Rectal smooth muscle tissue (tissue), 1 donor: ENCODE measurements at regions not wholly inside any gene's neighbourhood (a gene's known extent, or its start where the extent isn't known, plus 50 kb on each side); places are given as distances from the start of the nearest gene placed in this dataset.

Experiments
- H3K27ac ChIP-seq: one replicate; pipeline ENCODE4 v1.7.0; 2013; ENCODE audit warnings: low read depth, low read length, inconsistent platforms
- H3K27me3 ChIP-seq: one replicate; pipeline ENCODE4 v1.7.0; 2013; ENCODE audit warnings: low read length; ENCODE audit not compliant: control insufficient read depth, insufficient read depth
- H3K36me3 ChIP-seq: one replicate; pipeline ENCODE4 v1.7.0; 2013; ENCODE audit warnings: low read length; ENCODE audit not compliant: control insufficient read depth, insufficient read depth
- H3K4me1 ChIP-seq: one replicate; pipeline ENCODE4 v1.7.0; 2013; ENCODE audit warnings: low read length; ENCODE audit not compliant: control insufficient read depth, insufficient read depth
- H3K4me3 ChIP-seq: one replicate; pipeline ENCODE4 v1.7.0; 2013; ENCODE audit warnings: low read length
- H3K9ac ChIP-seq: one replicate; pipeline ENCODE4 v1.7.0; 2013; ENCODE audit warnings: low read length

DNA sequence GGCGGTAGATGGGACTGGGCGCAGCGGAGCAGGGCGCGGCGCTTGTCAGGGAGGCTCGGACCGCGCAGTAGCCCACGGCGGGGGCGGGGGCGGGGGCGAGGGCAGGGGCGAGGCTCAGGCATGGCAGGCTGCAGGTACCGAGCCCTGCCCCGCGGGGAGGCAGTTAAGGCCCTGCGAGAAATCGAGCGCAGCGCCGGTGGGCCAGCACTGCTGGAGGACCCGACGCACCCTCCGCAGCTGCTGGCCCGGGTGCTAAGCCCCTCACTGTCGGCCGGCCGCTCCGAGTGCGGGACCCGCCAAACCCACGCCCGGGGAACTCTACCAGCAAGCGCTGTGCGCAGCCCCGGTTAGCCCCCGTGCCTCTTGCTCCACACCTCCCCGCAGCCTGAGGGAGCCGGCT is 90.2 kb upstream of the RPL38 start:
- no peak overlapping the region for H3K4me3 ChIP-seq
- no peak overlapping the region for H3K27ac ChIP-seq
- no peaks in the 10 kb centered on the region for H3K36me3 ChIP-seq
- no peaks in the 10 kb centered on the region for H3K4me1 ChIP-seq
- no peak overlapping the region for H3K9ac ChIP-seq
- H3K27me3 ChIP-seq, result no peaks in the 10 kb centered on the region

DNA sequence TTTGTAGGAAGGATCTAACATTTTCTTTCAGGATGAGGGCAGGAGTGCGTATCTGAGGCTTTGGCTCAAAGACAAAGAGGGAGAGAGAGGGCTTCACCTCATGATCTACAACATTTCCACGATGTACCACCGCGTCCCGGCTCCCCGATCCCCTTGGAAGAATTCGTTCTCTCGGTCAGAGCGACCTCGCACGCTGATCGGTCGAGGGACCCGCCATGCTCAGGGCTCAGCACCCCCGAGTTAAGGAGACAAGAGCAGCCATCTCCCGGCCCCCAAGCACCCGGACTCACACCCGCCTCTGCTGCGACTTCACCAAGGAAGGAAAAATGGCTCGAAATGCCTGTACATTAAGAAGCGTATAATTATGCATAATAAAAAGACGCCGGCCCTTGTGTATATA is 89.5 kb upstream of the RPL38 start:
- H3K9ac ChIP-seq, result no peak overlapping the region
- H3K4me3 ChIP-seq, result no peak overlapping the region
- no peak overlapping the region for H3K27ac ChIP-seq
- no peaks in the 10 kb centered on the region for H3K36me3 ChIP-seq
- H3K4me1 ChIP-seq, result no peaks in the 10 kb centered on the region
- no peaks in the 10 kb centered on the region for H3K27me3 ChIP-seq

- H3K27me3 ChIP-seq, result no peaks in the 10 kb centered on the region
- no peak overlapping the region for H3K9ac ChIP-seq
- no peak overlapping the region for H3K27ac ChIP-seq
- H3K4me1 ChIP-seq, result no peaks in the 10 kb centered on the region
- H3K4me3 ChIP-seq, result no peak overlapping the region
- H3K36me3 ChIP-seq, result no peaks in the 10 kb centered on the region
These were observed 88.5 kb upstream of the RPL38 start for GRCh38 chr17:74114881-74115470.

DNA sequence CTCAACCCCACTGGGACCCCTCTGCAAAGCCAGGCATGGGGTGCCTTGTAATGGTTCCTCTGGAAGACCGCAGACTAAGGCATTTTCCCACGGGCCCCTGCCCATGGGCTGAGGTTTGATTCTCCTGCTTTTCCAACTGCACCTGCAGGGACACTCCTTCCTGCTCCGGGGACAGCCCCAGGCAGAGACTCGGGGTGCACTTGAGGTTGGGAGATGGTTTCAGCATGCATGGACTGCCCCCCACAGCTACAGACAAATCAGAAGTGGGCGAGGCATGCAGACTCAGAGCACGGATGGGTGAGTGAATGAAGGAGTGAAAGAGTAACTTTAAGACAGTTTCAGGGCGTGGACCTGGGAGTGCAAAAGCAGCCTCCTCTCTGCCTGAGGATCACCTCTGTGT is 87.9 kb upstream of the RPL38 start:
- Histone ChIP-seq H3K4me3 (no peak overlapping the region), H3K9ac (no peak overlapping the region), H3K27ac (no peak overlapping the region), H3K4me1 (no peaks in the 10 kb centered on the region), H3K36me3 (no peaks in the 10 kb centered on the region), H3K27me3 (no peaks in the 10 kb centered on the region)

DNA sequence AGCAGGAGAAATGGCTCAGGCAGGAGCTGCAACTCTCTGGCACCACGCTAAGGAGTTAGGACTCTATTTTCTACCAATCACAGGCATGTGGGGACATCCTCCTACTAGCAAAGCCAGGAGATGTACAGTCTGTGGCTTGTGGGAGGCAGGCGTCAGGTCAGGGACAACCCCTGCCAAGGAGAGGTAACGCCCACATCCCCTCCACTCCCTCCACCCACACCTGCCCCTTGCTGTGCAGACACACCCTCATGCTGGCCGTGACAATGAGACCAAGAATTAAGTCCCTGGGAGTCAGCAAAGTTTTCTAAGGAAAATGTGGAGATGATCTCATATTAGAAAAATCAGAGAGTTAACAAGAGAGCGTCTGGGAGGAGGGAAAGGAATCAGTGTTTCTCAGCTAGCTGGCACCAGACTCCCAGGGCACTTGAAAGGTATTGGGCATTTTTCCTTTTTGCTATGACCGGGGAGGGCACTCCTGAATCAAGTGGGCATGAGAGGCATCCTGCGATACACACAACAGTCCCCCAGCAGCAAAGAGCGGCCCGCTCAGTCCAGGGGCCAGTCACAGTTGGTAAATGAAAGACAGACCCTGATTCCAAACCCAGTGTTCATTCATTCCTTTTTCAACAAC is 87.3 kb upstream of the RPL38 start:
- Histone ChIP-seq H3K9ac (no peak overlapping the region), H3K36me3 (no peaks in the 10 kb centered on the region), H3K27ac (no peak overlapping the region), H3K27me3 (no peaks in the 10 kb centered on the region), H3K4me1 (no peaks in the 10 kb centered on the region), H3K4me3 (no peak overlapping the region)

DNA sequence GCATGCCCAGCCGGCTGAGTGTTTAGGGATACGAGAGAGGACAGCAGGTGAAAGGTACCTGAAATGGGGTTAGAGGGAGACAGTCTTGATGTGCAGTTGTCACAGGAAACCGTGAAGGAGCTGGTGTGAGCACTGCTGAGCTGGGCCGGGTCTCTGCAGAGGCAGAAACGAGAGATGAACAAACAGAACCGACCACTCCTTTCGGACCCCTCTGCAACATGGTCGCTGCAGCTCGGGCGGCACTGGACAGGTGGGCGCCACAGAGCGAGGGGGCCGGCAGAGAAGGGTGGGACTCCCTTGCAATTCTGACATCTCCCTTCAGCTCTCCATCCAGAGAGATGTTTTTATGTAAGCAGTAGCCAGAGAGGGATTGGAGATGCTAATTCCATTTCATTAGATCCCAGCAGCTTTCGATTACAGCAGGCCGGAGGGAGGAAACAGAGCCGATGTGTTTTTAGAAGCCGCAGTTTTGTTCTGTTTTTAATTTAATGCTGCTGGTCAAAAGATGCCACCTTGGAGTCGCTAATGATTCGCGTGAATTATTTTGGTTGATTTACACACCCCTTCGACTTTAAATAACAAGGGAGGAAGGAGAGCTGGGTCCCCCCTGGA is 86.3 kb upstream of the RPL38 start:
- Histone ChIP-seq H3K4me1 (no peaks in the 10 kb centered on the region), H3K9ac (no peak overlapping the region), H3K27me3 (no peaks in the 10 kb centered on the region), H3K4me3 (no peak overlapping the region), H3K36me3 (no peaks in the 10 kb centered on the region), H3K27ac (no peak overlapping the region)

DNA sequence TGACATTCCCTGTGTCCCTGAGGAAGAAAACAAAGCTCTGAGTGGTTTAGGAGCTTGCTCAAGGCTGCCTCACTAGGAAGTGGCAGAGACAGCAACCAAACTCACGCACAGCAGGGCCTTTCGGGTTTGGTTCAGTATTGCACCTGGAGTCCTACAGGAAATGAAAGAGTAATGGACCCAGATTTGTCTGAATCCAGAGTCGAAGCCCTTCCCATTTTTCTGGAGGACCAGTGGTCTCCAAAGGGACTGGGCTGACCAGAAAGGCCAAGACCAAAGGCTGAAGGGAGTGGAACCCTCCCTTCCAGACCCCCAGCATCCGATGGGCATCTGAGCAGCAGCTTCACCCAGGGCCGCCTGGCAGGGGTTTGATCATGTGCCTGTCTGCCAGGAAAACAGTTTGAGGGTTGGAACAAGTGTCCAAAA is 85.5 kb upstream of the RPL38 start:
- no peak overlapping the region for H3K27ac ChIP-seq

DNA sequence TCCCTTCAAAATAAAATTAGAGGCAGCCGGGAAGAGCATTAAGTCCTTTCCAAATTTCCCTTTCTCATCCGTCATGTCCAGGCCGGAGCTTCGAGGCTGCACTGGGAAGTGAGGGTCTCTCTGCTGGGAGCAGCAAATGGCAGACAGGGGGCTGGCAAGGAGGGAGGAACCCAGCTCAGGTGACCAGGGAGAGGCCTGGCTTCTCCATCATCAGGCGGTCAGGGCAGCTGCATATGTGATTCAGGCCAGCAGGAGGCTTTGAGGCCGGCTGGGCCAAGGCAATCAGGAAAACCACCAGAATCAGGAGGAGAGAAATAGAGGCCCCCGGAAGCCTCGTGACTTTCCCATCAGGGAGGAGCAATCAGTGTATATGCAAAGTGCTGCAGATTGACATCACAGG is 85.0 kb upstream of the RPL38 start:
- no peak overlapping the region for H3K27ac ChIP-seq
- no peaks in the 10 kb centered on the region for H3K36me3 ChIP-seq
- H3K9ac ChIP-seq, result no peak overlapping the region
- H3K4me3 ChIP-seq, result no peak overlapping the region
- no peaks in the 10 kb centered on the region for H3K27me3 ChIP-seq
- no peaks in the 10 kb centered on the region for H3K4me1 ChIP-seq

More for the DNA sequence above, 85.5 kb upstream of the RPL38 start:
- Histone ChIP-seq H3K9ac (no peak overlapping the region), H3K4me3 (no peak overlapping the region), H3K4me1 (no peaks in the 10 kb centered on the region), H3K27me3 (no peaks in the 10 kb centered on the region), H3K36me3 (no peaks in the 10 kb centered on the region)

- Histone ChIP-seq H3K9ac (no peak overlapping the region), H3K4me3 (no peak overlapping the region), H3K27ac (no peak overlapping the region), H3K36me3 (no peaks in the 10 kb centered on the region), H3K27me3 (no peaks in the 10 kb centered on the region), H3K4me1 (no peaks in the 10 kb centered on the region)
These were observed 84.4 kb upstream of the RPL38 start for GRCh38 chr17:74119049-74119580.

- Histone ChIP-seq H3K27ac (no peak overlapping the region), H3K4me1 (no peaks in the 10 kb centered on the region), H3K4me3 (no peak overlapping the region), H3K27me3 (no peaks in the 10 kb centered on the region), H3K9ac (no peak overlapping the region), H3K36me3 (no peaks in the 10 kb centered on the region)
These were observed 83.5 kb upstream of the RPL38 start for GRCh38 chr17:74119965-74120364.

GRCh38 chr17:74123350-74123749 is 80.1 kb upstream of the RPL38 start:
- Histone ChIP-seq H3K4me1 (no peaks in the 10 kb centered on the region), H3K4me3 (no peak overlapping the region), H3K9ac (no peak overlapping the region), H3K27ac (no peak overlapping the region), H3K36me3 (no peaks in the 10 kb centered on the region), H3K27me3 (no peaks in the 10 kb centered on the region)

- H3K27me3 ChIP-seq, result no peaks in the 10 kb centered on the region
- no peaks in the 10 kb centered on the region for H3K36me3 ChIP-seq
These were observed 79.5 kb upstream of the RPL38 start for GRCh38 chr17:74123866-74124444.

More at GRCh38 chr17:74123866-74124444, 79.5 kb upstream of the RPL38 start:
- H3K9ac ChIP-seq, result no peak overlapping the region
- no peak overlapping the region for H3K4me3 ChIP-seq
- no peaks in the 10 kb centered on the region for H3K4me1 ChIP-seq
- H3K27ac ChIP-seq, result no peak overlapping the region
